Uterus (tissue), 3 donors: ENCODE measurements at regions not wholly inside any gene's neighbourhood (a gene's known extent, or its start where the extent isn't known, plus 50 kb on each side); places are given as distances from the start of the nearest gene placed in this dataset.
A peak's percentile ranks its signal among the peaks of the same experiment; 100 is the strongest.

Experiments used
- DNase-seq, 2 donors: peaks; one replicate each; pipeline ENCODE4 v3.0.0-alpha.2; 2019 to 2020
- H3K27ac ChIP-seq, 2 donors: fragments of 200-600 bp; sonication (generic); 1 replicate in 1 of 2; 2 replicates in 1 of 2; pipeline ENCODE4 v1.5.1; 2016 to 2018
- H3K27me3 ChIP-seq, 2 donors: fragments of 200-600 bp; sonication (generic); one replicate each; pipeline ENCODE4 v1.5.1; 2018 to 2019; ENCODE audit warnings: control low read depth in 1 of 2
- H3K36me3 ChIP-seq, 2 donors: fragments of 200-600 bp; sonication (generic); one replicate each; pipeline ENCODE4 v1.5.1; 2019; ENCODE audit warnings: control low read depth in 1 of 2
- H3K4me1 ChIP-seq, 2 donors: fragments of 200-600 bp; sonication (generic); one replicate each; pipeline ENCODE4 v1.5.1; 2018 to 2019; ENCODE audit warnings: control low read depth in 1 of 2
- H3K4me3 ChIP-seq, 2 donors: fragments of 200-600 bp; sonication (generic); 1 replicate in 1 of 2; 2 replicates in 1 of 2; pipeline ENCODE4 v1.5.1; 2018 to 2019; ENCODE audit warnings: mild to moderate bottlenecking in 1 of 2
- H3K9me3 ChIP-seq, 2 donors: fragments of 200-600 bp; sonication (generic); one replicate each; pipeline ENCODE4 v1.5.1; 2019; ENCODE audit warnings: control low read depth in 1 of 2
- CTCF ChIP-seq, 4 experiments: fragments of 200-600 bp in 2 of 4; fragments of 450-650 bp in 2 of 4; sonication (generic) in 2 of 4; IDR thresholded peaks; one replicate each; pipeline ENCODE4 v1.5.1; 2016 to 2019; ENCODE audit warnings: antibody characterized with exemption in 4 of 4, mild to moderate bottlenecking in 2 of 4, moderate library complexity in 1 of 4
- POLR2A ChIP-seq, 2 donors: fragments of 450-650 bp; IDR thresholded peaks; one replicate each; pipeline ENCODE4 v1.6.1; 2016; ENCODE audit warnings: antibody characterized with exemption in 2 of 2, mild to moderate bottlenecking in 1 of 2, moderate library complexity in 1 of 2
- intact Hi-C: fragments of 100-400 bp; cut with DNase I; formaldehyde crosslinking; loops from one replicate; pipeline ENCODE4 v1.15.1; 2023; ENCODE audit warnings: low total_unique reads
- donor health status: DM: yes; HTN: yes; CAD: no.

- intact Hi-C loops = no loop called here
- Histone ChIP-seq H3K4me3 (no peak overlapping the region), H3K27me3 (no peaks in the 10 kb centered on the region), H3K4me1 (no peaks in the 10 kb centered on the region), H3K9me3 (no peaks in the 10 kb centered on the region), H3K36me3 (no peaks in the 10 kb centered on the region), H3K27ac (no peak overlapping the region)
- DNase-seq = no peak
- TF ChIP-seq POLR2A (IDR thresholded peaks at IDR 0.05) = no peak
- TF ChIP-seq CTCF (IDR thresholded peaks at IDR 0.05) = no peak
Measured at GRCh38 chr10:33070101-33070500, 112.1 kb upstream of the ITGB1 start.

GRCh38 chr10:33067917-33068316, 109.9 kb upstream of the ITGB1 start:
- Histone ChIP-seq H3K27ac (no peak overlapping the region), H3K9me3 (no peaks in the 10 kb centered on the region), H3K4me1 (no peaks in the 10 kb centered on the region), H3K36me3 (no peaks in the 10 kb centered on the region), H3K4me3 (no peak overlapping the region), H3K27me3 (no peaks in the 10 kb centered on the region)
- TF ChIP-seq CTCF (IDR thresholded peaks at IDR 0.05) (no peak), POLR2A (IDR thresholded peaks at IDR 0.05) (no peak)
- no peak for DNase-seq
- intact Hi-C loops = no loop called here

GRCh38 chr10:33067481-33067880, 109.5 kb upstream of the ITGB1 start:
- Histone ChIP-seq H3K4me3 (no peak overlapping the region), H3K9me3 (no peaks in the 10 kb centered on the region), H3K27ac (no peak overlapping the region), H3K4me1 (no peaks in the 10 kb centered on the region), H3K27me3 (no peaks in the 10 kb centered on the region), H3K36me3 (no peaks in the 10 kb centered on the region)
- DNase-seq = no peak
- intact Hi-C loops = no loop called here
- TF ChIP-seq CTCF (IDR thresholded peaks at IDR 0.05) = no peak
- no peak for TF ChIP-seq POLR2A (IDR thresholded peaks at IDR 0.05)

GRCh38 chr10:33066558-33067236, 108.7 kb upstream of the ITGB1 start:
- H3K27me3 ChIP-seq = no peaks in the 10 kb centered on the region
- H3K9me3 ChIP-seq = no peaks in the 10 kb centered on the region
- H3K4me1 ChIP-seq = no peaks in the 10 kb centered on the region
- no peak overlapping the region for H3K4me3 ChIP-seq
- TF ChIP-seq POLR2A (IDR thresholded peaks at IDR 0.05) (no peak), CTCF (IDR thresholded peaks at IDR 0.05) (no peak)
- H3K27ac ChIP-seq = no peak overlapping the region
- DNase-seq = peak in 1 of 2 donors; percentile 18
- intact Hi-C loops = no loop called here
- no peaks in the 10 kb centered on the region for H3K36me3 ChIP-seq

GRCh38 chr10:33065111-33065510, 107.1 kb upstream of the ITGB1 start:
- TF ChIP-seq CTCF (IDR thresholded peaks at IDR 0.05) (no peak), POLR2A (IDR thresholded peaks at IDR 0.05) (no peak)
- H3K4me1 ChIP-seq = no peaks in the 10 kb centered on the region
- H3K27me3 ChIP-seq = no peaks in the 10 kb centered on the region
- no peak overlapping the region for H3K4me3 ChIP-seq
- no peak for DNase-seq
- intact Hi-C loops = no loop called here
- no peak overlapping the region for H3K27ac ChIP-seq
- no peaks in the 10 kb centered on the region for H3K9me3 ChIP-seq
- no peaks in the 10 kb centered on the region for H3K36me3 ChIP-seq
